ENCODE measurements at regions not wholly inside any gene's neighbourhood (a gene's known extent, or its start where the extent isn't known, plus 50 kb on each side); places are given as distances from the start of the nearest gene placed in this dataset.

DNA sequence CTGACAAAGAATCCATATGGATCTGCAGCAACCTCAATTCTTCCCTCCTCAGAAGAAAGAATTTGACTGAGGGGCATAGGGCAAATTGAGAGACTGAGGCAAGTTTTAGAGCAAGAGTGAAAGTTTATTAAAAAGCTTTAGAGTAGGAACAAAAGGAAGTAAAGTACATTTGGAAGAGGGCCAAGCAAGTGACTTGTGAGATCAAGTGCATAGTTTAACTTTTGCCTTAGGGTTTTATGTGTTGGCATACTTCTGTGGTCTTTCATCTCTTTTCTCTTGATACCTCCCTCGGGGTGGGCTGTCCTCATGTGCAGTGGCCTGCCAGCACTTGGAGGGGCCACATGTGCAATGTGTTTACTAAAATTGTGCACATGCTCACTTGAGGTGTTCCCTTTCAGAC is 98.0 kb upstream of the MAGEB16 start:
- TF ChIP-seq, protein P1, sequence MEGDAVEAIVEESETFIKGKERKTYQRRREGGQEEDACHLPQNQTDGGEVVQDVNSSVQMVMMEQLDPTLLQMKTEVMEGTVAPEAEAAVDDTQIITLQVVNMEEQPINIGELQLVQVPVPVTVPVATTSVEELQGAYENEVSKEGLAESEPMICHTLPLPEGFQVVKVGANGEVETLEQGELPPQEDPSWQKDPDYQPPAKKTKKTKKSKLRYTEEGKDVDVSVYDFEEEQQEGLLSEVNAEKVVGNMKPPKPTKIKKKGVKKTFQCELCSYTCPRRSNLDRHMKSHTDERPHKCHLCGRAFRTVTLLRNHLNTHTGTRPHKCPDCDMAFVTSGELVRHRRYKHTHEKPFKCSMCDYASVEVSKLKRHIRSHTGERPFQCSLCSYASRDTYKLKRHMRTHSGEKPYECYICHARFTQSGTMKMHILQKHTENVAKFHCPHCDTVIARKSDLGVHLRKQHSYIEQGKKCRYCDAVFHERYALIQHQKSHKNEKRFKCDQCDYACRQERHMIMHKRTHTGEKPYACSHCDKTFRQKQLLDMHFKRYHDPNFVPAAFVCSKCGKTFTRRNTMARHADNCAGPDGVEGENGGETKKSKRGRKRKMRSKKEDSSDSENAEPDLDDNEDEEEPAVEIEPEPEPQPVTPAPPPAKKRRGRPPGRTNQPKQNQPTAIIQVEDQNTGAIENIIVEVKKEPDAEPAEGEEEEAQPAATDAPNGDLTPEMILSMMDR (conservative IDR thresholded peaks at IDR 0.05) = no peak
- TF ChIP-seq ZFX (IDR thresholded peaks at IDR 0.05) = no peak

All from C4-2B (cell line).